Rectal smooth muscle tissue (tissue), 1 donor: ENCODE measurements at regions not wholly inside any gene's neighbourhood (a gene's known extent, or its start where the extent isn't known, plus 50 kb on each side); places are given as distances from the start of the nearest gene placed in this dataset.

Source experiments
- H3K27ac ChIP-seq: one replicate; pipeline ENCODE4 v1.7.0; 2013; ENCODE audit warnings: low read depth, low read length, inconsistent platforms
- H3K27me3 ChIP-seq: one replicate; pipeline ENCODE4 v1.7.0; 2013; ENCODE audit warnings: low read length; ENCODE audit not compliant: control insufficient read depth, insufficient read depth
- H3K36me3 ChIP-seq: one replicate; pipeline ENCODE4 v1.7.0; 2013; ENCODE audit warnings: low read length; ENCODE audit not compliant: control insufficient read depth, insufficient read depth
- H3K4me1 ChIP-seq: one replicate; pipeline ENCODE4 v1.7.0; 2013; ENCODE audit warnings: low read length; ENCODE audit not compliant: control insufficient read depth, insufficient read depth
- H3K4me3 ChIP-seq: one replicate; pipeline ENCODE4 v1.7.0; 2013; ENCODE audit warnings: low read length
- H3K9ac ChIP-seq: one replicate; pipeline ENCODE4 v1.7.0; 2013; ENCODE audit warnings: low read length

GRCh38 chr2:217366966-217367365 is 507.1 kb upstream of the TNP1 start:
- Histone ChIP-seq H3K4me3 (no peak overlapping the region), H3K27me3 (no peaks in the 10 kb centered on the region), H3K36me3 (no peaks in the 10 kb centered on the region), H3K27ac (no peak overlapping the region), H3K4me1 (peaks cover 11% of the 10 kb centered on the region), H3K9ac (no peak overlapping the region)

GRCh38 chr2:217366266-217366895 is 506.5 kb upstream of the TNP1 start:
- no peak overlapping the region for H3K27ac ChIP-seq
- H3K4me1 ChIP-seq = peaks cover 15% of the 10 kb centered on the region
- H3K4me3 ChIP-seq = no peak overlapping the region
- H3K36me3 ChIP-seq = no peaks in the 10 kb centered on the region
- H3K27me3 ChIP-seq = no peaks in the 10 kb centered on the region
- H3K9ac ChIP-seq = no peak overlapping the region

- no peak overlapping the region for H3K4me3 ChIP-seq
- H3K27me3 ChIP-seq = no peaks in the 10 kb centered on the region
- peaks cover 19% of the 10 kb centered on the region for H3K4me1 ChIP-seq
- no peak overlapping the region for H3K9ac ChIP-seq
- H3K36me3 ChIP-seq = no peaks in the 10 kb centered on the region
- H3K27ac ChIP-seq = no peak overlapping the region
Observed at GRCh38 chr2:217365656-217366055, 505.8 kb upstream of the TNP1 start.

- Histone ChIP-seq H3K27me3 (no peaks in the 10 kb centered on the region), H3K27ac (no peak overlapping the region), H3K4me3 (no peak overlapping the region), H3K4me1 (peaks cover 28% of the 10 kb centered on the region), H3K36me3 (no peaks in the 10 kb centered on the region), H3K9ac (no peak overlapping the region)
Observed at GRCh38 chr2:217364224-217364623, 504.4 kb upstream of the TNP1 start.

- H3K4me3 ChIP-seq = no peak overlapping the region
- H3K9ac ChIP-seq = no peak overlapping the region
- no peaks in the 10 kb centered on the region for H3K36me3 ChIP-seq
- no peaks in the 10 kb centered on the region for H3K27me3 ChIP-seq
- no peak overlapping the region for H3K27ac ChIP-seq
- peaks cover 28% of the 10 kb centered on the region for H3K4me1 ChIP-seq
Observed at GRCh38 chr2:217363470-217363869, 503.6 kb upstream of the TNP1 start.

GRCh38 chr2:217362710-217363109 is 502.8 kb upstream of the TNP1 start:
- H3K9ac ChIP-seq = no peak overlapping the region
- no peaks in the 10 kb centered on the region for H3K36me3 ChIP-seq
- H3K27me3 ChIP-seq = no peaks in the 10 kb centered on the region
- no peak overlapping the region for H3K4me3 ChIP-seq
- H3K4me1 ChIP-seq = peaks cover 28% of the 10 kb centered on the region
- H3K27ac ChIP-seq = peak overlapping the region; percentile 57

DNA sequence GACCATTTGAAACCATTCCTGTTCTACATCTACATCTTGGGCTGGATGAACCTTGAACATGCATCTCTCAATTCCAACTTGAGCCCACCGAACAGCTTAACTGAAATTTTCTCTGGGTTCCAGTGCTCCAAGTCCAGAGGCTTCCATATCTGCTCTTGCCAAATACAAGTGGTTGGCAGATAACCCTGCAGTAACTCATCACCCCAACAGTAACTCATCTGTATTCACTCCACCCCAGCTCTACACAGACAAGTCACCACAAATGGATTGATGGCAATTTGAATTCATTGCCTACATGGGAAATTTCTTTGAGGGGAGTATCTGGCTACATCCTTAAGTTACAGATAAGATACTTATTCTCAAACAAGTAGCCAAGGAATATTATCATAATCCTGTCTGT is 502.4 kb upstream of the TNP1 start:
- H3K27me3 ChIP-seq = no peaks in the 10 kb centered on the region
- no peak overlapping the region for H3K9ac ChIP-seq
- H3K36me3 ChIP-seq = no peaks in the 10 kb centered on the region
- peaks cover 28% of the 10 kb centered on the region for H3K4me1 ChIP-seq
- peak overlapping the region; percentile 57 for H3K27ac ChIP-seq
- no peak overlapping the region for H3K4me3 ChIP-seq

- Histone ChIP-seq H3K4me1 (peaks cover 33% of the 10 kb centered on the region), H3K36me3 (no peaks in the 10 kb centered on the region), H3K27me3 (no peaks in the 10 kb centered on the region), H3K4me3 (no peak overlapping the region), H3K9ac (no peak overlapping the region), H3K27ac (peak overlapping the region; percentile 57)
Observed at GRCh38 chr2:217361483-217361880, 501.6 kb upstream of the TNP1 start.

DNA sequence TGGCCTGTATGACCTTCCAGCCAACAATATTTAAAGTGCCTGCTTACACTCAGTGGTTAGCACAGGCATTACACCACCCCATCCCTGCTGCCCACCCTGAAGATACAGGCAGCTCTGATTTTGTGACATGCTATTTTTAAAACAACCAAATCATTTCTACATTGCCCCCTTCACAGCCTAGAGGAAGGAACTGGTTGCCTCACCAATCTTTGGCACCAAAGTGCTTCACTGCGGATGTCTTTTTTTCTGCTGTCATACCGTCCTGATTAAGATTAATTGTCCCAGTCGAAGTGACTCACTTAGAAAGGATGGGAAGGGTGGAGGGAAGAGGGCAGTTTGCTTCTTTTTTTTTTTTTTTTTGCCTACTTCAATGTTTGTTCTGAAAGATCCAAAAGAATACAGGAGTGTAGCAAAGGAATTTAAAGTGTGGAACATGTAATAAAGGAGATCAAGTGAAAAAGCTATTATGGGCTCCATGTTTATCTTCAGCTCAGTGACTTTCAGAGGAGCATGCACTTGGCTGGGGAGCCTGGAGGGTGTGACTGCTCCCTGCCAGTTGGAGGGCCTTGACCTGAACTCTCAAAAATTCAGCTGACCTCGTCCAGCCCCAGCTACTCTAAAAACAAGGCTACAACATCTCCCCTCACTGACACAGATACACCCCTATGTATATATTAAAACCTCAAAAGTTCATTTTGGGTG is 501.1 kb upstream of the TNP1 start:
- H3K9ac ChIP-seq = no peak overlapping the region
- H3K4me1 ChIP-seq = peaks cover 38% of the 10 kb centered on the region
- H3K27me3 ChIP-seq = no peaks in the 10 kb centered on the region
- H3K4me3 ChIP-seq = no peak overlapping the region
- H3K36me3 ChIP-seq = no peaks in the 10 kb centered on the region
- H3K27ac ChIP-seq = peak overlapping the region; percentile 57

- Histone ChIP-seq H3K4me3 (no peak overlapping the region), H3K4me1 (peaks cover 41% of the 10 kb centered on the region), H3K27ac (peak overlapping the region; percentile 57), H3K9ac (no peak overlapping the region), H3K36me3 (no peaks in the 10 kb centered on the region), H3K27me3 (no peaks in the 10 kb centered on the region)
Observed at GRCh38 chr2:217360111-217360510, 500.2 kb upstream of the TNP1 start.

GRCh38 chr2:217357886-217358620 is 498.2 kb upstream of the TNP1 start:
- Histone ChIP-seq H3K27me3 (no peaks in the 10 kb centered on the region), H3K9ac (no peak overlapping the region), H3K36me3 (no peaks in the 10 kb centered on the region), H3K4me3 (no peak overlapping the region), H3K27ac (peak overlapping the region; percentile 5), H3K4me1 (peaks cover 40% of the 10 kb centered on the region)

DNA sequence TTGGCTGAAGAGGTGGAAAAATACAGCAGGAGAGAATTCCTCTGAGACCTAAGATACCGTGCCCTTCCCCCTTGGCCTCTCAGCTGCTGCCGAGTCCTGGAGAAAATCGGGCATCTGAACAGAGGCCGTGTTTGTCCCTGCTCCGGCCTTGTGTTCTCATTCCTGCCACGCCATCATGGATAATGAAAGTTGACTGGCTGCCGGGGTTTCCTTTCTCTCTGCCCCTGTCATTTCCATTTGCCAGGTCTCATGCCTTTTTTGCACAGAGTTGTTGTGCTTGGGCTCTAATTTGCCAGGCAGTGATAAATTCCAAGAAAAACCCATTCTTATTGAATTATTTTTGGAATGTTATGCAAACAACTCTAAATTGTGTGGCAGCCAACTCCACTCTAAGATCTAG is 496.9 kb upstream of the TNP1 start:
- Histone ChIP-seq H3K4me3 (no peak overlapping the region), H3K4me1 (peaks cover 31% of the 10 kb centered on the region), H3K9ac (no peak overlapping the region), H3K27me3 (no peaks in the 10 kb centered on the region), H3K36me3 (no peaks in the 10 kb centered on the region), H3K27ac (no peak overlapping the region)
